ENCODE measurements at regions not wholly inside any gene's neighbourhood (a gene's known extent, or its start where the extent isn't known, plus 50 kb on each side); places are given as distances from the start of the nearest gene placed in this dataset.

GRCh38 chr20:23180451-23180921 lies 94.4 kb upstream of the CD93 start:
- Histone ChIP-seq H3K27ac (peak overlapping the region; percentile 37), H3K9ac (no peak overlapping the region)

GRCh38 chr20:23179766-23180403 lies 93.8 kb upstream of the CD93 start:
- H3K4me2 ChIP-seq (ENCODE audit: low read length): no peak overlapping the region
- H3K9ac ChIP-seq: no peak overlapping the region
- no peaks in the 10 kb centered on the region for H3K79me2 ChIP-seq
- no peak for TF ChIP-seq CTCF (IDR thresholded peaks at IDR 0.05)
- no peak overlapping the region for H2AFZ ChIP-seq
- peak overlapping the region; percentile 47 for H3K27ac ChIP-seq
- H3K9me3 ChIP-seq (ENCODE audit: control insufficient read depth, low read length): no peaks in the 10 kb centered on the region
- no peak overlapping the region for H3K4me3 ChIP-seq (ENCODE audit: low read depth, low read length)
- H3K4me1 ChIP-seq: no peaks in the 10 kb centered on the region
- H3K27me3 ChIP-seq (ENCODE audit: control insufficient read depth, insufficient read depth, low read length): no peaks in the 10 kb centered on the region
- no peaks in the 10 kb centered on the region for H3K36me3 ChIP-seq (ENCODE audit: control insufficient read depth, insufficient read depth, low read length)

More at GRCh38 chr20:23180451-23180921, 94.4 kb upstream of the CD93 start:
- H3K9me3 ChIP-seq (ENCODE audit: control insufficient read depth, low read length): no peaks in the 10 kb centered on the region
- no peaks in the 10 kb centered on the region for H3K27me3 ChIP-seq (ENCODE audit: control insufficient read depth, insufficient read depth, low read length)
- no peak overlapping the region for H2AFZ ChIP-seq
- no peak overlapping the region for H3K4me2 ChIP-seq (ENCODE audit: low read length)
- no peaks in the 10 kb centered on the region for H3K4me1 ChIP-seq
- no peaks in the 10 kb centered on the region for H3K79me2 ChIP-seq
- H3K4me3 ChIP-seq (ENCODE audit: low read depth, low read length): no peak overlapping the region
- no peaks in the 10 kb centered on the region for H3K36me3 ChIP-seq (ENCODE audit: control insufficient read depth, insufficient read depth, low read length)
- TF ChIP-seq CTCF (IDR thresholded peaks at IDR 0.05): no peak

- Histone ChIP-seq H3K79me2 (no peaks in the 10 kb centered on the region), H2AFZ (no peak overlapping the region), H3K27ac (peak overlapping the region; percentile 7), H3K4me3 (ENCODE audit: low read depth, low read length) (no peak overlapping the region), H3K4me2 (ENCODE audit: low read length) (no peak overlapping the region), H3K4me1 (no peaks in the 10 kb centered on the region), H3K36me3 (ENCODE audit: control insufficient read depth, insufficient read depth, low read length) (no peaks in the 10 kb centered on the region), H3K9ac (no peak overlapping the region), H3K27me3 (ENCODE audit: control insufficient read depth, insufficient read depth, low read length) (no peaks in the 10 kb centered on the region), H3K9me3 (ENCODE audit: control insufficient read depth, low read length) (no peaks in the 10 kb centered on the region)
- TF ChIP-seq CTCF (IDR thresholded peaks at IDR 0.05): peak; percentile 41
These were observed 92.7 kb upstream of the CD93 start for GRCh38 chr20:23178806-23179205.

DNA sequence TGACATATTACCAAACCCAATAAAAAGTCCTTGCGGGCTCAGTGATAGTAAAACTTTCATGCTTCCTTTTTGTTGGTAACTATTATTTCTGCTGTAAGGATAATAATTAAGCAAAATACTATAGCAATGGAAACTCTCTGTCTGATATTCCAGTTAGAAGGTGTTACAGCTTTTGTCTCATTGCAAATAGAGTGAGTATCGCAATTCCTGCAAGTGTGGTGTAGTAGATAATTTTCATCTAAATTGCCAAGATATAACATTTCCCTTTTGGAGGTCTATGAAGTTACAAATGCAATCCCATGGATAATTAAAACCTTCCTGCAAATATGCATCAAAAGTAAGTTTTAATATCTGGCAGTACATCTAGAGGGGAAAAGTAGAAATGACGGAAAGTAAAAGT lies 88.7 kb upstream of the CD93 start:
- no peaks in the 10 kb centered on the region for H3K27me3 ChIP-seq (ENCODE audit: control insufficient read depth, insufficient read depth, low read length)
- H3K4me3 ChIP-seq (ENCODE audit: low read depth, low read length): no peak overlapping the region
- no peak overlapping the region for H3K9ac ChIP-seq
- no peaks in the 10 kb centered on the region for H3K36me3 ChIP-seq (ENCODE audit: control insufficient read depth, insufficient read depth, low read length)
- no peak overlapping the region for H2AFZ ChIP-seq
- TF ChIP-seq CTCF (IDR thresholded peaks at IDR 0.05): no peak
- H3K9me3 ChIP-seq (ENCODE audit: control insufficient read depth, low read length): no peaks in the 10 kb centered on the region
- no peaks in the 10 kb centered on the region for H3K4me1 ChIP-seq
- no peaks in the 10 kb centered on the region for H3K79me2 ChIP-seq
- H3K27ac ChIP-seq: no peak overlapping the region
- no peak overlapping the region for H3K4me2 ChIP-seq (ENCODE audit: low read length)

- no peaks in the 10 kb centered on the region for H3K9me3 ChIP-seq (ENCODE audit: control insufficient read depth, low read length)
- H3K4me2 ChIP-seq (ENCODE audit: low read length): no peak overlapping the region
- no peak overlapping the region for H3K27ac ChIP-seq
- TF ChIP-seq CTCF (IDR thresholded peaks at IDR 0.05): no peak
- no peak overlapping the region for H2AFZ ChIP-seq
- H3K36me3 ChIP-seq (ENCODE audit: control insufficient read depth, insufficient read depth, low read length): no peaks in the 10 kb centered on the region
- H3K79me2 ChIP-seq: no peaks in the 10 kb centered on the region
- no peak overlapping the region for H3K4me3 ChIP-seq (ENCODE audit: low read depth, low read length)
- H3K27me3 ChIP-seq (ENCODE audit: control insufficient read depth, insufficient read depth, low read length): no peaks in the 10 kb centered on the region
- H3K4me1 ChIP-seq: no peaks in the 10 kb centered on the region
- H3K9ac ChIP-seq: no peak overlapping the region
These were observed 81.3 kb upstream of the CD93 start for GRCh38 chr20:23167431-23167830.
